H1 (cell line): ENCODE measurements at regions not wholly inside any gene's neighbourhood (a gene's known extent, or its start where the extent isn't known, plus 50 kb on each side); places are given as distances from the start of the nearest gene placed in this dataset.

Source experiments
- BRCA1 ChIP-seq: IDR thresholded peaks from 2 replicates; pipeline ENCODE4 v1.6.1; 2012; ENCODE audit warnings: low read depth, low read length, improper control_type of control experiment
- CBX8 ChIP-seq: fragments of 300-800, 300-1000 bp; sonication (generic); IDR thresholded peaks from 2 replicates; pipeline ENCODE4 v1.7.1; 2016; ENCODE audit warnings: low read depth, low read length, borderline replicate concordance
- EGR1 ChIP-seq: IDR thresholded peaks from 2 replicates; pipeline ENCODE4 v1.6.1; 2011; ENCODE audit warnings: low read depth, low read length, borderline replicate concordance
- FOSL1 ChIP-seq: IDR thresholded peaks from 2 replicates; pipeline ENCODE4 v1.6.1; 2011; ENCODE audit warnings: mild to moderate bottlenecking, low read depth, low read length, moderate library complexity; ENCODE audit not compliant: insufficient read depth
- HDAC6 ChIP-seq: IDR thresholded peaks from one replicate; pipeline ENCODE4 v1.7.1; 2012; ENCODE audit warnings: low read depth, mild to moderate bottlenecking, inconsistent platforms, low read length, moderate library complexity
- NRF1 ChIP-seq: IDR thresholded peaks from 2 replicates; pipeline ENCODE4 v1.6.1; 2011; ENCODE audit warnings: mild to moderate bottlenecking, low read depth, low read length, improper control_type of control experiment
- RBBP5 ChIP-seq: IDR thresholded peaks from 2 replicates; pipeline ENCODE4 v1.7.1; 2012; ENCODE audit warnings: low read depth, mild to moderate bottlenecking, inconsistent platforms, low read length, moderate library complexity, borderline replicate concordance
- SP1 ChIP-seq: IDR thresholded peaks from 2 replicates; pipeline ENCODE4 v1.6.1; 2011; ENCODE audit warnings: low read depth, low read length
- SRF ChIP-seq: IDR thresholded peaks from 2 replicates; pipeline ENCODE4 v1.6.1; 2011; ENCODE audit warnings: mild to moderate bottlenecking, low read depth, low read length, moderate library complexity
- TF ChIP-seq, protein P1 (sequence below): fragments of 300-600 bp; sonication (generic); IDR thresholded peaks from 2 replicates; pipeline ENCODE4 v1.7.1; 2012; ENCODE audit warnings: low read length, moderate library complexity, mild to moderate bottlenecking, inconsistent platforms; ENCODE audit not compliant: insufficient replicate concordance
- TF ChIP-seq, protein P2 (sequence below): IDR thresholded peaks from 2 replicates; pipeline ENCODE4 v1.6.1; 2011; ENCODE audit warnings: low read depth, mild to moderate bottlenecking, low read length; ENCODE audit not compliant: insufficient read depth

DNA sequence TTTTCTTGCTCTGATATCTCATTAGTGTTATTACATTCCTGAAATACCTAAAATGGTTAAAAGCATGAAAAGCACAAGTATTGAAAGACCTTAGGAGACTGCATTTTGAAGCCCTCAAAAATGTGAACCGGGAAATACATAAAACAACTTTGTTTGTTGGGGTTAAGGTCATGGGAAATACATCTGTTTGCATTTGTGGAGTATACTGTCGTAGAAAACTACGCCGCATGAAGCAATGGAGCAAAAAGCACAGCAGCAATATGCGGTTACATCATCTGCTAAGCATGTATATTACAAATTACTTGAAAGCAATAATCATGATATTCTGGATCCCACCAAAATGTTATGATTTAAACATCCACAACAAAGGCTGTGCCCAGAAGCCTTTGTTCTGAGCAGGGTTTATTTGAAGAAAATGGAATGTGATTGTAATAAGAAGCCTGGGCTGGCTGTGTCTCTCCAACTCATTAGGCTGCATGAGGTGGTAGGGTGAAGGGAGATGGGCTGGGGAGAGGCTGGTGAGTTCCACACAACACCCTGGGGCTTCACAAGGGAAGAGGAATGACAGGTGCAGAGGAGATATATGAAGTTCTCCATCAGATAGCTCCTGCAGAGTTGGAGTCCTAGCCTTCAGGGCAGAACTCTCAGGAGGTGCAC is 64.7 kb upstream of the LIN7C start (continued):
- TF ChIP-seq, protein P1, sequence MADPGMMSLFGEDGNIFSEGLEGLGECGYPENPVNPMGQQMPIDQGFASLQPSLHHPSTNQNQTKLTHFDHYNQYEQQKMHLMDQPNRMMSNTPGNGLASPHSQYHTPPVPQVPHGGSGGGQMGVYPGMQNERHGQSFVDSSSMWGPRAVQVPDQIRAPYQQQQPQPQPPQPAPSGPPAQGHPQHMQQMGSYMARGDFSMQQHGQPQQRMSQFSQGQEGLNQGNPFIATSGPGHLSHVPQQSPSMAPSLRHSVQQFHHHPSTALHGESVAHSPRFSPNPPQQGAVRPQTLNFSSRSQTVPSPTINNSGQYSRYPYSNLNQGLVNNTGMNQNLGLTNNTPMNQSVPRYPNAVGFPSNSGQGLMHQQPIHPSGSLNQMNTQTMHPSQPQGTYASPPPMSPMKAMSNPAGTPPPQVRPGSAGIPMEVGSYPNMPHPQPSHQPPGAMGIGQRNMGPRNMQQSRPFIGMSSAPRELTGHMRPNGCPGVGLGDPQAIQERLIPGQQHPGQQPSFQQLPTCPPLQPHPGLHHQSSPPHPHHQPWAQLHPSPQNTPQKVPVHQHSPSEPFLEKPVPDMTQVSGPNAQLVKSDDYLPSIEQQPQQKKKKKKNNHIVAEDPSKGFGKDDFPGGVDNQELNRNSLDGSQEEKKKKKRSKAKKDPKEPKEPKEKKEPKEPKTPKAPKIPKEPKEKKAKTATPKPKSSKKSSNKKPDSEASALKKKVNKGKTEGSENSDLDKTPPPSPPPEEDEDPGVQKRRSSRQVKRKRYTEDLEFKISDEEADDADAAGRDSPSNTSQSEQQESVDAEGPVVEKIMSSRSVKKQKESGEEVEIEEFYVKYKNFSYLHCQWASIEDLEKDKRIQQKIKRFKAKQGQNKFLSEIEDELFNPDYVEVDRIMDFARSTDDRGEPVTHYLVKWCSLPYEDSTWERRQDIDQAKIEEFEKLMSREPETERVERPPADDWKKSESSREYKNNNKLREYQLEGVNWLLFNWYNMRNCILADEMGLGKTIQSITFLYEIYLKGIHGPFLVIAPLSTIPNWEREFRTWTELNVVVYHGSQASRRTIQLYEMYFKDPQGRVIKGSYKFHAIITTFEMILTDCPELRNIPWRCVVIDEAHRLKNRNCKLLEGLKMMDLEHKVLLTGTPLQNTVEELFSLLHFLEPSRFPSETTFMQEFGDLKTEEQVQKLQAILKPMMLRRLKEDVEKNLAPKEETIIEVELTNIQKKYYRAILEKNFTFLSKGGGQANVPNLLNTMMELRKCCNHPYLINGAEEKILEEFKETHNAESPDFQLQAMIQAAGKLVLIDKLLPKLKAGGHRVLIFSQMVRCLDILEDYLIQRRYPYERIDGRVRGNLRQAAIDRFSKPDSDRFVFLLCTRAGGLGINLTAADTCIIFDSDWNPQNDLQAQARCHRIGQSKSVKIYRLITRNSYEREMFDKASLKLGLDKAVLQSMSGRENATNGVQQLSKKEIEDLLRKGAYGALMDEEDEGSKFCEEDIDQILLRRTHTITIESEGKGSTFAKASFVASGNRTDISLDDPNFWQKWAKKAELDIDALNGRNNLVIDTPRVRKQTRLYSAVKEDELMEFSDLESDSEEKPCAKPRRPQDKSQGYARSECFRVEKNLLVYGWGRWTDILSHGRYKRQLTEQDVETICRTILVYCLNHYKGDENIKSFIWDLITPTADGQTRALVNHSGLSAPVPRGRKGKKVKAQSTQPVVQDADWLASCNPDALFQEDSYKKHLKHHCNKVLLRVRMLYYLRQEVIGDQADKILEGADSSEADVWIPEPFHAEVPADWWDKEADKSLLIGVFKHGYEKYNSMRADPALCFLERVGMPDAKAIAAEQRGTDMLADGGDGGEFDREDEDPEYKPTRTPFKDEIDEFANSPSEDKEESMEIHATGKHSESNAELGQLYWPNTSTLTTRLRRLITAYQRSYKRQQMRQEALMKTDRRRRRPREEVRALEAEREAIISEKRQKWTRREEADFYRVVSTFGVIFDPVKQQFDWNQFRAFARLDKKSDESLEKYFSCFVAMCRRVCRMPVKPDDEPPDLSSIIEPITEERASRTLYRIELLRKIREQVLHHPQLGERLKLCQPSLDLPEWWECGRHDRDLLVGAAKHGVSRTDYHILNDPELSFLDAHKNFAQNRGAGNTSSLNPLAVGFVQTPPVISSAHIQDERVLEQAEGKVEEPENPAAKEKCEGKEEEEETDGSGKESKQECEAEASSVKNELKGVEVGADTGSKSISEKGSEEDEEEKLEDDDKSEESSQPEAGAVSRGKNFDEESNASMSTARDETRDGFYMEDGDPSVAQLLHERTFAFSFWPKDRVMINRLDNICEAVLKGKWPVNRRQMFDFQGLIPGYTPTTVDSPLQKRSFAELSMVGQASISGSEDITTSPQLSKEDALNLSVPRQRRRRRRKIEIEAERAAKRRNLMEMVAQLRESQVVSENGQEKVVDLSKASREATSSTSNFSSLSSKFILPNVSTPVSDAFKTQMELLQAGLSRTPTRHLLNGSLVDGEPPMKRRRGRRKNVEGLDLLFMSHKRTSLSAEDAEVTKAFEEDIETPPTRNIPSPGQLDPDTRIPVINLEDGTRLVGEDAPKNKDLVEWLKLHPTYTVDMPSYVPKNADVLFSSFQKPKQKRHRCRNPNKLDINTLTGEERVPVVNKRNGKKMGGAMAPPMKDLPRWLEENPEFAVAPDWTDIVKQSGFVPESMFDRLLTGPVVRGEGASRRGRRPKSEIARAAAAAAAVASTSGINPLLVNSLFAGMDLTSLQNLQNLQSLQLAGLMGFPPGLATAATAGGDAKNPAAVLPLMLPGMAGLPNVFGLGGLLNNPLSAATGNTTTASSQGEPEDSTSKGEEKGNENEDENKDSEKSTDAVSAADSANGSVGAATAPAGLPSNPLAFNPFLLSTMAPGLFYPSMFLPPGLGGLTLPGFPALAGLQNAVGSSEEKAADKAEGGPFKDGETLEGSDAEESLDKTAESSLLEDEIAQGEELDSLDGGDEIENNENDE, result no peak
- TF ChIP-seq RBBP5 (no peak), HDAC6 (no peak), NRF1 (no peak), CBX8 (no peak), EGR1 (no peak), SRF (no peak), FOSL1 (no peak), BRCA1 (no peak), SP1 (no peak)
- TF ChIP-seq, protein P2, sequence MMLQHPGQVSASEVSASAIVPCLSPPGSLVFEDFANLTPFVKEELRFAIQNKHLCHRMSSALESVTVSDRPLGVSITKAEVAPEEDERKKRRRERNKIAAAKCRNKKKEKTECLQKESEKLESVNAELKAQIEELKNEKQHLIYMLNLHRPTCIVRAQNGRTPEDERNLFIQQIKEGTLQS, result no peak
